GM23338 (cell line): ENCODE measurements at regions not wholly inside any gene's neighbourhood (a gene's known extent, or its start where the extent isn't known, plus 50 kb on each side); places are given as distances from the start of the nearest gene placed in this dataset.

Source experiments
- CTCF ChIP-seq, 2 experiments: fragments of 200-600 bp in 1 of 2; sonication (generic) in 1 of 2; conservative IDR thresholded peaks; 2 replicates each; pipeline versions ENCODE4 v1.5.1 to v1.6.1; 2016 to 2017; ENCODE audit warnings: antibody characterized with exemption in 2 of 2, low read depth in 2 of 2, mild to moderate bottlenecking in 2 of 2, moderate library complexity in 1 of 2
- EZH2phosphoT487 ChIP-seq: fragments of 200-600 bp; sonication (generic); IDR thresholded peaks from one replicate; pipeline ENCODE4 v1.8.1; 2018; ENCODE audit warnings: antibody characterized with exemption; ENCODE audit not compliant: unreplicated experiment
- POLR2AphosphoS5 ChIP-seq: IDR thresholded peaks from 2 replicates; pipeline ENCODE4 v1.6.1; 2016; ENCODE audit warnings: antibody characterized with exemption, low read depth
- ZNF114 ChIP-seq: fragments of 250-450 bp; sonication (Bioruptor Pico); IDR thresholded peaks from 2 replicates; pipeline ENCODE4 v1.5.0; 2020; ENCODE audit warnings: mild to moderate bottlenecking, moderate library complexity

- TF ChIP-seq CTCF (conservative IDR thresholded peaks at IDR 0.05; ENCODE audit: low read depth in 2 of 2), result no peak
- TF ChIP-seq EZH2phosphoT487, result no peak
- TF ChIP-seq POLR2AphosphoS5, result no peak
- TF ChIP-seq ZNF114 (CRISPR knock-in tag), result no peak
Measured at GRCh38 chr9:99592834-99593574, 228.7 kb upstream of the NR4A3 start.
